ENCODE measurements at regions not wholly inside any gene's neighbourhood (a gene's known extent, or its start where the extent isn't known, plus 50 kb on each side); places are given as distances from the start of the nearest gene placed in this dataset.

GRCh38 chr7:46658281-46658680 lies 737.2 kb upstream of the IGFBP3 start:
- DNase-seq: no peak

DNA sequence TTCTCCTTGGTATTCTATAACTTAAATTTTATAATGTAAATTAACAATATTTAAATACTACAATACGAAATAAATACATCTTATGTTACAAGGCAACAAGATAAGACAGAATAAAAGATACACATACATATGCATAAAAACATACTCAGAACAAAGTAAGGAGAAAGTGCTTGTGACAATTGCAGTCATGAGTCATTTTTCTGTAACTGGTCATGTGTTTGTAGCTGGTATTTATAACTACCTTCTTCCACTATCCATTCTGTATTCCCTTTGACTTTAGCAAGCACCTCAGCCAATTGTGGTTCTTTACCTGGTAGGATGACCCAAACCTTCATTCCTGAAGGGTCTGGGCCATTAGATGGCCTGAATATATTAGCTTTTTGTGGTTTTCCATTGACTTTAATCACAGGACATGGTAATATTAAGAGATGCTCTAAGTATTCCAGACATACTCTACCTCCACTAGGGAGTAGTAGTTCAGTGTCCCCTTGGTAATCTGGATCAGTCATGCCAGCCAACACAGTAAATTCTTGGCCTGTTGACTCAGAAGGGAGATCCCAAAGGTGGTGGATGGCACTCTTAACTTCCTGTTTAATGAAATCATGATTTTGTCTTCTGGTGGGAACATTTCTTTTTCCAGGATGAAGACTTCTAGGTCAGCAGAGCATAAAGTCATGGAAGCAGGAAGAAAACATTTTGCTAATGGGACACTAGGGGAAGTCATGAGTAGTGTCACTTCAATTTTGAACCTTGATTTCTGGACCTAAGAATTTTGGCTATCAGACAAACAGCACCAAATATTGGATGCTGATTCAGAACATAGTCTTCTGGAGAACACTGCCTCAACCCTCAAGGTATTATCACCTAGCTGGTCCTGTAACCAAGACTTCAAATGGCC lies 733.7 kb upstream of the IGFBP3 start:
- no peak for DNase-seq

DNA sequence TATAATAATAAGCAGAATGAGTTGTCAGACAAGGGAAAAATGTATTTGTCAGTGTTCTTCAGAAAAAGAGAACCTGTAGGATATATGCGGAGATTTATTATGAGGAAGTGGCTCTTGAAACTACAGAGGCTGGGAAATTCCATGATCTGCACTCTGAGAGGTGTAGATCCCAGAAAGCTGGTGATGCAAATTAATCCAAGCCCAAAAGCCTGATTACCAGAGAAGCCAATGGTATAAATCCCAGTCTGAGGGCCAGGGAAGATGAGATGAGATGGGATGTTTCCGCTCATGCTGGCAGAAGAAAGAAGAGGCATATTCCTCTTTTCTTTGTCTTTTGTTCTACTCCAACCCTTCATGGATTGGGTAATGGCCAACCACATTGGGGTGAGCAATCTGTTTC lies 732.8 kb upstream of the IGFBP3 start:
- no peak for DNase-seq

DNA sequence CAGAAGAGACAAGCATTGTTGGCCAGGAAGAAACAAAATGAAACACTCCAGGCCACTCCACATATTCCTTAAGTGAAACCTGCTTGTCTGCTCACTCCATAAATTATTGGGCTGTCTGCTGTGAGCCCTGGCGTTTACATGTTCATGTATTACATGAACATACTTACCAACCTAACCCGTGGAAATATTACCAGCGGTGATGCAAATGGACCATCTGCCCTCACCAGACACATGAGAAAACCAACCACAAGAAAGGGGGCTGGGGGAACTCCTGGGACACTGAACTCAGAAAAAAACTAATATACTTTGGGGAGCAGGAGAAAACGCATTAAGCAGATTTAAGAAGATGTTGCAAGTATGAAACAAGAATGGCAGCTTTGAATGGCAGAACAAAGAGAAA lies 731.2 kb upstream of the IGFBP3 start:
- no peak for DNase-seq

DNA sequence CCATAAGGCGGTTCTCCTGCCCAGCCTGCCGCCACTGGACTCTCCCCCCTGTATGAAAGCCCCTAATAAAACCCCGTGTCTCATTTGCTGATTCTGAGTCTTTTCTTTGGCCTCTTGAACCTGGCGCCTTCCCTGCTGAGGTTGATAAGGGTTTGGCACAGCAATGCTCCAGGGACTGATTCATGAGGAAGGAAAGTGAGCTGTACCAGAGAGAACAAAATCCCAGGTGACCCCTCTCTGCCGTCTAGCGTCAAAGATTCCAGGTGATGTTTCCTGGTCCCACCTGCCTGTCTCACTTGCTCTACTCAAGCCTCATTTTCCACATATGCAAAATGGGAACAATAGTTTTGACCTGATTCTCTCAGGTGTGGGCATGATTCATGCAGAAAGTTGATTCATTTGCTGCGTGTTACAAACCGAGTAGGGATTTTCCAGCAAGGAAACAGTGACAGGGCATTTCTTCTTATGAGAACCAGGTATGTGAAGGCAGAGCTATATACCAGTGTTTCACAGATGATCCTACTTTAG lies 730.6 kb upstream of the IGFBP3 start:
- DNase-seq: no peak

- no peak for DNase-seq
Measured at GRCh38 chr7:46651070-46651469, 730.0 kb upstream of the IGFBP3 start.

DNA sequence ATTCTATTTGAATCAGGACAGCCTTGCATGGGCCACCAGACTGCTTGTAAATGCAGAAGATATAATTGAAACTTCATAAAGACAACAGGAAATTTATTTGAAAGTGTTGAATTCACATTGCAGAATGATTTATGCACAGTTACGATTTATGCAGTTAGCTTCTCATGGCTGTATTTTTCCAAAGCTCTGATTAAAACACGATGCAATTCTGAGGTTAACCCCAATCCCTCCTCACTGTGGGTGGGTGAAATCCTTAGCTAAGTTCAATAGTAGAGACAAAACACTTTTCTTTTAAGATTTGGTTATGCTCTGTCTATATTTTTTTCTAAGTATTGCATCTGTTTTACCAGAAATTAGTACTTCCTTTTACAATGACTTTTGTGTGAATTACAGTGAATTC lies 728.8 kb upstream of the IGFBP3 start:
- no peak for DNase-seq

GRCh38 chr7:46637793-46638735 lies 717.0 kb upstream of the IGFBP3 start:
- DNase-seq: no peak

GRCh38 chr7:46636022-46636421 lies 715.0 kb upstream of the IGFBP3 start:
- DNase-seq: no peak

DNA sequence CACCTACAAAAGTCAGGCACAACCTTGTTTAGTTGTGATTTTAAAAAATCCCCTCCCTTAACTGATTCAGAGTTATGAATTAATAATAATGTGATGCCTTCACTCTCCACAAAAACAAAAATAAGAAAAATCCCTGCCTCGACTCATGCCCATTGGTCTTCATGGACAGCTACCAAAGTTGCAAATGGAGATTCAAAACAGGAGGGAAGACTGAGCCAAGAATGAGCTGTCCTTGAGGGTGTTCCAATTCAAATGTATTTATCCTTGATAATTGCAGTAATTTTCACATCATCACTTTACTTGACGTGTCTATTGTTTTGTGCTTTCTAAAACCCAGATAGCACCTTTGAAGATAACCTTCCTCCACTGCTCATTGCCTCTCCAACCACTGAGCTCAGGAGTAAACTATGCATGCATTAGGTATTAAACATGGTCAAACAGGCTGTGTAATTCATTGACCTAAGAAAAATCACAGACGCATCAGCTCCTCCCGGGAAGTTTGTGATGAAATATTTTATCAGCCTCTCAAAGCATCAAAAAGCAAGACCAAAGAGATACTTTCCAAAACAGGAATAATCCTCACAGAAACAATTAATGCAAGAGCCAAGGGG lies 712.7 kb upstream of the IGFBP3 start:
- DNase-seq: no peak

DNA sequence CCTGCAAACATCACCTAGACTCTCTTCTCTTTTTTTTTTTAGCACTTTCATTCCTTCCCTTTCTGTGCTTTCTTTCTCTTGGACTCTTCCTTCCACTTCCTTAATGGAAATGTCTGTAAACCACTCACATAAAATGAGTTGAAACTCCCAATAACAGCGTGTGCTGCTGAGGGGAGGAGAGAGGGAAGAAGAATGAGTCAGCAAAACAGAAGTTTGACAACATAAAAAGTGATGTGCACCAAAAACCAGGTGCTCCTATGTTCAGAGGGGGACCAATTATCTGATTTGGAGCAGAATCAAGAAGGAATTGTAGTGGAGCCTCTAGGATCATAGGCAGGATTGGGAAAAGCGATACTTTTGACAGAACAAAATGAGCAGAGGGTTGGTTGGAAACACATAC lies 712.1 kb upstream of the IGFBP3 start:
- no peak for DNase-seq

DNA sequence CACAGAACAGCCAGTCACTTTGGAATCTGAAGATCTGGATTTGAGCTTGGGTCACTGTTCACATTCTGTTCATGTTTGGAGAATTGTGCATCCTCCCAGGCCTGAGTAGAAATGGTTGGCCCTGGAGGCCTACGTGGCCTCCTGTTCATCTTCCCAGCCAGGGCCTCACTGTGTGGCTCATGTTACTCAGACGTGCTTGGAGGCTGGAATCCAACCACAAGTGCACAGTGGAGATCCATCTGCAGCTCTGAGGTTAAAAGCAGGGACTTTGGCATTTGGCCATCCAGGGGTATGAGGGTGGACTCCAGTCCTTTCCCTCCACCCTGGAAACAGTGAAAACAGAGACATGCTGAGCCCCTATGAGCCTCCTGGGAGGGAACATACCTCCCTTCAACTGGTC lies 709.0 kb upstream of the IGFBP3 start:
- no peak for DNase-seq

- DNase-seq: no peak
Measured at GRCh38 chr7:46628389-46628788, 707.3 kb upstream of the IGFBP3 start.

GRCh38 chr7:46626691-46627310 lies 705.7 kb upstream of the IGFBP3 start:
- no peak for DNase-seq

DNA sequence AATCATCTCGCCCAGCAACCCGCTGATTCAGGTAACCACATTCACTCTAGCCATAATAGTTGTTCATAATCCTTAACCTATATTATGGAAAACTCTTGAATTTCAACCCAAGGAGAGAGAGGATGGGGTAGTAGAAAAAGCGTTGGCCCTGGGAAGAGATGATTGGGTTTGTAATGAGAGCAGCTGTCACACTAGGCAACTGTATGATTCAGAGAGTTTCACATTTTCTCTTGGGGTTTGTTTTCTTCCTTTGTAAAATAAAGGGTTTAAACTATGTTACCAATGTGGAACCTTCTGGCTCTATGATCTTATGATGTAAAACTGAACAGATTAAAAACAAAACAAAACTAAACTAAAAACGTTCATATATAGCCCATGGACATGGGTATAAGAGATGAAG lies 705.2 kb upstream of the IGFBP3 start:
- no peak for DNase-seq

DNA sequence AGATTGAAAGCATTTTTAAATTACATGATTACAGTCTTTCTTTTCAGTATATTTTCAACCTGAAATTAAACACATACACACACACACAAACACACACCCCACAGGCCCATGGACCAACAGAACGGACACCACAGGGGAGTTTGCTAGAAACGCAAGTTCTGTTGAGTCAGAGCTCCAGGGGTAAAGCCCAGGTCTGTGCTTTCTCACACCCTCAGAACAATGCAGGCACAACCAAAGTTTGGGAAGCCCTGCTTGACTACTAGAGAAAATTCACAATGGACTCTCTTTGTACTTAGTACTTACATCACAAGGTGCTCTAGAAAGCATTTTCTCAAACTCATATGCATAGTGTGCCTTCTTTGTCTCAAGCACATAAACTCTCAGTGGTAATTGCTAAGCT lies 704.0 kb upstream of the IGFBP3 start:
- no peak for DNase-seq

GRCh38 chr7:46622251-46622650 lies 701.2 kb upstream of the IGFBP3 start:
- DNase-seq: no peak

DNA sequence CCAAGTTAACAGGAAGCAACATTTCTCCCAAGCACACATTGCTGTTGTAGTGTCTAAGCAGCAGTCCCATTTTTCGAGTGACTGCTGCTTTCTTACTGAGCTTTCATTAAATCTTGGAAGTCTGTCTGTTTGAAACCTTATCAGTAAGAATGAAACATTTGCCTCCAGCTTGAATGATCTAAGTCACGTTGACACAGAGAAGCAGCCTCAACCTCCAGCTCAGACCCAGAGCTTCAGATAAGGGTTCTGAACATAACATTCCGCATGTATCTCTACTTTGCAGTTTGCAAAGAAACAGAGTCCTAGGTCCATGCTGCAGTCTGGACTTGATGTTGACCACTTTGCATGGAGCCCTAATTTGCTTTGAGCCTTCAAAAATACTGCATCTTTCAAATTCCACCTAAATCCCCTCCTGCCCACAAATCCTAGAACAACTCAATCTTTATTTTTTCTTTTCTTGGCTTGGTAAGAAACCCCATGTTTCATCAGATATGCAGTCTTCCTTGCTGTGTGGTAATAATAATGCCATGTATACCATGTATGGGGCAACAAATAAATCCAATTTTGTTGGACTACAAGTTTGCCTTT lies 698.7 kb upstream of the IGFBP3 start:
- DNase-seq: no peak

DNA sequence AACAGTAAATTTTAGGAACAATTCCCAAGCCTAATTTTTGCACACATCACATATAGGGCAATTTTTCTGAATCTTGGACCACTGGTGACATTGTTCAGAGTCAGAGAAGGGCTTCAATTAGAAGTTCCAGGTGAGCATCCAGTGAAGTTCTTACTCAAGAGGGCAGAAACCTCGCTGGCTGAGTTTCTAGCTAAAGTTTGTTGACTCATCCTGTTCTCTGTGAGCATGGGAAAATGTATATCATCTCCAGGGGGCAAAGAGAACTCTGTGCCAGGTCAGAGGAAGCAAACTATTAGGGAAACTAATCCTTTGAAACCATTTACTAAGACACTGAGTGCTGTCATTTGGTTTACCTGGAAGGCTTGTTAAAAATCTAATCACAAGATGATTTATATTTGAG lies 695.6 kb upstream of the IGFBP3 start:
- DNase-seq: no peak

GRCh38 chr7:46613551-46613950 lies 692.5 kb upstream of the IGFBP3 start:
- no peak for DNase-seq

DNA sequence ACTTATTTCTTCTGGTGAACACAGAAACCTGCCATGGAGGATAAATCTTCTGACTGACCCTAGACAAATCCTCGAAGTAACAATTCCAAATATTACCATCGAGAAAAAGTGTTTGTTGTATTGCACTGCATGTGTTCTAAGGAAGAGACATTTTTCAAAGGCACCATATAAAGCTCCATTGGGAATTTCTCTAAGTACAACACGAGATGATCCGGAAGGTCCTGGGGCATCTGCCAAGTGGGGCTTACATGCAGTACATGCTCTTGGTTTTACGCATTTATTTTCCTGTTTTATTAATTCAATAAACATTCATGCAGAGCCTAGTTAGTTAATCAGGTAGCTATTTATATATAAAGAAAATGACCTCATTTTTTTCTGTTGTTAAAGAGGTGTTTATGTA lies 692.0 kb upstream of the IGFBP3 start:
- DNase-seq: no peak

DNA sequence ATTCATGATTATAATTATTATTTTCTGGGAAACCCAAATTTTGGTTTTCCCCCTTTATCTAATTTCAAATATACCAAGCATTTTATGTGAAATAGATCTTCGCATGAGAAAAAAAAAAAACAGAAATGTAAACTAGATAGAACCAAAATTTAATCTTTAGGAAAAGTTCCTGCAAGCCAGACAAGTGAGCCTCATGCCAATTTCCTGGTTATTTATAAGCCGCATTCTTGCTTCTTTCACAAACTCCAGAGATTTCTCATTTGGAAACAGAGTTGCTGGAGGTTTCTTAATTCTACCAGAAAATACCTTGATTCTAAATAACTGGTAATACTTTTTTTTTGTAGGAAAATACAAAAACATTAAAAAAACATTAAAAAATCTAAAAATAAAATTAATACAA lies 690.4 kb upstream of the IGFBP3 start:
- DNase-seq: no peak
